Activated CD4-positive, alpha-beta T cell treated with anti-CD3 and anti-CD28 coated beads, Interleukin-2, amount 50 U/mL, for 16 hours (primary cell): ENCODE measurements at regions not wholly inside any gene's neighbourhood (a gene's known extent, or its start where the extent isn't known, plus 50 kb on each side); places are given as distances from the start of the nearest gene placed in this dataset.
A peak's percentile ranks its signal among the peaks of the same experiment; 100 is the strongest.

Source experiments
- DNase-seq: peaks from one replicate; pipeline ENCODE4 v3.0.0-alpha.2; 2020

DNA sequence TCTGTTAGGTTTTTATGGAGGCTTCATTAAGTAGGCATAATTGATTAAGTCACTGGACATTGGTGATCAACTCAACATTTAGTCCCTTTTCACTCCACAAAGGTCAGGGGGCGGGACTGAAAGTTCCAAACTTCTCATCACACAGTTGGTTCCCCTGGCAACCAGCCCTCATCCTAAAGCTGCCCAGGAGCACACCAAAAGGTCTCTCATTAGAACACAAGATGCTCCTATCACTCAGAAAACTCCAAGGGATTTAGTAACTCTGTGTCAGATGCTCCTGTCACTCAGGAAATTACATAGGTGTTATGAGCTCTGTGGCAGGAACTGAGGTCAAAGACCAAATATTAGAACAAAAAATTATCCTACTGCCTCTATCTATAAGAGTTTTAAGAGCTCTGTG, 321.5 kb downstream of the OTOL1 start:
- no peak for DNase-seq

DNA sequence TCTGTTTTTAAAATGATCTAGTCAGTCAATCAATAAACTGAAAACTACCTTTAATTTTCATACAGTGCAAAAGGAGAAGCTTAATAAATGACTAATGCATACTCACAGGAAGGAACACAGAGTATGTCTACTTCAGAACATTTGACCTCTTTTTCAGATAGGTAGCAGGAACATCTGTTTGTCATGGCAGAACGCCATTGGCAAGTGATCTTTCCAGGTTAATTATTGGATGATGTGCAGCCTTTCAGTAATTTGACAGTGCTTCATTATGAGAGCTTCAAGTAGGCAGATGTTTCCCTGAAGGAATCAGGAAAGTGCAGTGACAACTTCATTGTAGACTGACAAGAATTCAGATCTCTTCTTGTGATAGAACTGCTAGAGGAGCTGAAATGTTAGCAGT, 325.0 kb downstream of the OTOL1 start:
- no peak for DNase-seq

DNA sequence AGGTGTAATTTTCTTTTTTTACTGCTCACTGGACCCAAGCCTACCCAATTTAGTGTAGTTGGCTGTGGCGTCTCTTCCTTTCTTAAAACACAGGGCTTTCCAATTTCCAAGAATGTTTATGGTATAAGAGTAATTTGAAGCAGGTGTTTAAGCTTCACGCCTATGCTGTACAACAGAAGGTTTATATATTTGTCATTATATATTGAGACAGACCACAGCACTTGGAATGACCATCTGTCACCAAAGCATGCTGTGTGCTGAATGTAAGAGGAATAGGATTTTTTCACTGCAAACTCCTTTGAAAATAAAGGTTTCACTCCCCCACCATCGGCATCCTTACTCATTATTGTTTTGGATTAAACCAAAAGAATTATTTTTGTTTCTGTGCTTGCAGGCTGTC, 325.7 kb downstream of the OTOL1 start:
- DNase-seq, result no peak

DNA sequence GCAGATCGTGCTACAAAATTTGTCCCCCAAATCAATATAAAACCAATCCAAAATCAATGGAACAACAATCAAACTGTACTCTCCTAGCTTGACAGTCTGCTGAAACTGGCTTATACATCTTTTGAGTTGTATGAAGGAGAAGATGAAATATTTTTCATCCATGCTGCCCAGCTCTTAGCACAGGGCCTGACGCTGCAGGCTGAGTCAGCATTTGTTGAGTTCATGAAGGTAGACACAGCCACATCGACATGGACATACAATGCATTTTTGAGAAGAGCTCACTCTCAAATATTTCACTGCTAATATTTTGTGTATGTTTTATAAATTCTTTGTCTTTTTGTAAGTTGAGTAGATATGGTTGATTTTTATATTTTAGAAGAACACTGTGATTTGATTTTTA, 327.3 kb downstream of the OTOL1 start:
- no peak for DNase-seq

DNA sequence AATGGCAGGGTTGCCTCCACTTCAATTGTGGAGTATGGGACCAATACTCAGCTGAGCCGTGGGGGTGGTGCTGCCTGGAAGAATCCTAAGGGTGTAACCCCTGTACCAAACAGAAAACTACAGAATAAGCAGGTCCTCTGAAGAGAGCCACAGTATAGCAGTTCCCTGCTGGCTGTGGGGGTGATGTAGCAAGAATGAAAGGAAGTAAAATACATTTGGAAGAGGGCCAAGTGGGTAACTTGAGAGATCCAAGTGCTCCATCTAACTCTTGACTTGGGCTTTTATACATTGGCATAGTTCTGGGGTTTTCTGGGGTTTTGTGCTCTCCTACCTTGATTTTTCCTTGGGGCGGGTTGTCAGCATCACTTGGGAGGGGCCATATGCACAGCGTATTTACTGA, 341.4 kb downstream of the OTOL1 start:
- no peak for DNase-seq

DNA sequence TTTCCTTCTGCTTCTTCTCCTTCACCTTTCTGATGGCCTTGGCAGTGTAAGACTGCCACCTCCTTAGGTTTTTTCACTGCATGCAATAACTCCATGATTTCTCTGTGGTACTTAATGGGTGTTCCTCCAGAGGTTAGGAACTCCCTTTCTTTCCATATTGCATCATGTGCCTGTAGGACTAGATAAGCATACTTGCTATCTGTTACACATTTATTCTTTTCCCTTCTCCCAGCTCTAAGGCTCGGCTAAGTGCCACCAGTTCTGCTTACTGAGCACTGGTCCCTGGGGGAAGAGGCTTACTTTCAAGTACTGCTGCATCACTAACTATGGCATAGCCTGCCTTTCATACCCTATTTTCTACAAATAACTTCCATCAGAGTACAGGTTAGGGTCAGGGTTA, 351.8 kb downstream of the OTOL1 start:
- DNase-seq, result no peak

DNA sequence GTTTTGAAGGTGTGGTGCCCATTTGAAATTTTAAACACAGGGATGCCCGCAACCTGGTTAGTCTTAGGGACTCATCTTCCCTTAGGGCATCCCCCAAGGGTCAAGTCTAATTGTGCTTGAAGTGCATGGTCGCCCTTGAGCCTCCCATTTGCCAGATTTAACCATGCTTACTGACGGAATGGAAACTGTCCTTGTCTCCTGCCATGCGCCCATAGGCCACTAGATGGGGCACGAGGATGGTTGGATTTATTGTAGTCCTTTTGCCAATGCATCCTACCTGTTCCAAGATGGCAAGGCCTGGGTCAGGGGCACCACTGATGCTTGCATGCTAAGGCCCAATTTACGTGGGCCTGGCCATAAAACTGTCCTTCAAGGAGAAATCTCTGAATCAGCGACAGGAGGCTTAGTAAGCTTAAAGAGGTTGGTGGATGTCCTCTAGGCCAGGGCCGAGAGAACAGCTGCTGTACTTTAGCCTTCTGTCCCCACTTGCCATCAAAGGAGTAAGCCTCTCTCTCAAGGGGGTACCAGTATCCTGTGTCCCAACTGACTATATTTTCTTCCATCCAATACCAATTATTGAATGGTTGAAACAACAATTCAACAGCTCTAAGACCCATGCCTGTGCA, 355.4 kb downstream of the OTOL1 start:
- peak; percentile 41 for DNase-seq

DNA sequence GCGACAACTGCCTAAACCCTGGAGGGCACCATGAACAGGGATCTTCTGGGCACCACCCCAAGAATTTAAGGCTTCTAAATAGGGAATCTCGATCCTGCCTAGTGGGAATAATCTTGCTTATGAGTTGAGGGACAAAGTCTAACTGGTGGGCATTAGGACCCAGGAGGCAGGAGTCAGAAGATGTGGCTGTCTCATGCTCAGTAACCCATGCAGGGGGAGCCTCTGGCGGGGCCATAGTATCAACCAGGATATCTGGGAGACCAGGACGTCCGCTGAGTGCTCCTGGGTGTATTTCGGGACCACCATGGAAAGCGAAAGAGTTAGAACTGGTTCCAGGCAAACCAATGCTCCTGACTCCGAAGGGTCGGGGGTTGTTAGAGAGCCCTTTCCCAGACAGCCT, 356.1 kb downstream of the OTOL1 start:
- no peak for DNase-seq

DNA sequence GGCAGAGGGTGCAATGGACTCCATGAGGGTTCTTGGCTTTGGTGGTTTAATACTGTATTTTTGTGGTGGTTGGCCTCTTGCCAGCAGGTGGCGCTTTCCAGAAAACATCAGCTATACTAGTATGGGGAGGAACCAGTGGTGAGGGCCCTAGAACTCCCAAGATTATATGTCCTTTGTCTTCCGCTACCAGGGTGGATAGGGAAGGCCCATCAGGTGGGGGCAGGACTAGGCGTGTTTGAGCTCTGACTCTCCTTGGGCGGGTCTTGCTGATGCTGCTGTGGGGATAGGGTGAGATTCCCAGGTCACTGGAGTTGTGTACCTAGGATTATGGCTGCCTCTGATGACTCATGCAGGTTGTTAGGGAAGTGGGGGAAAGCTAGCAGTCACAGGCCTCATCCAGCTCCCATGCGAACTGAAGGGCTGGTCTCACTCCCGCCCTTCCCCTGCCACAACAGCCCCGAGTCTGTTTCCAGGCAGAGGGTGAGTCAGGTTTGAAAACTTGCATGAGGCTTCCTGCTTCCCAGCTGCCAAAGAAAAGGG, 357.7 kb downstream of the OTOL1 start:
- DNase-seq, result peak; percentile 14

DNA sequence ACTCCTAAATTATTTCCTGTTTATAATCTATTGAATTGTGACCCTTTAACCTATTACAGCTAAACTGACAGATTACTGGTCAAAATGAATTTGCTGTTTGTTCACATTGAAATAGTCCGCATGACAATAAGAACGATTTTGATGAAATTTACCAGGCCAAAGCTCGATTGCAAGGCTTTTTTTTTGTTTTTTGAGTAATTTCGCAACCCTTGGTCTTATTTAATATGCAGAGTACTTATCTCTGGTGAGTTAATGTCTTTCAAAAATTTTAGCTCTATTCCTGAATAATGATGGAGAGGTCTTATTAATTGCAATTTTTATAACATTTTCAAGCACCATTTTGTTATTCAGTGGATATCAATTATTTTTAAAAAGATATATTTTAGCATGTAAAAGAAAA, 362.4 kb downstream of the OTOL1 start:
- DNase-seq, result no peak

DNA sequence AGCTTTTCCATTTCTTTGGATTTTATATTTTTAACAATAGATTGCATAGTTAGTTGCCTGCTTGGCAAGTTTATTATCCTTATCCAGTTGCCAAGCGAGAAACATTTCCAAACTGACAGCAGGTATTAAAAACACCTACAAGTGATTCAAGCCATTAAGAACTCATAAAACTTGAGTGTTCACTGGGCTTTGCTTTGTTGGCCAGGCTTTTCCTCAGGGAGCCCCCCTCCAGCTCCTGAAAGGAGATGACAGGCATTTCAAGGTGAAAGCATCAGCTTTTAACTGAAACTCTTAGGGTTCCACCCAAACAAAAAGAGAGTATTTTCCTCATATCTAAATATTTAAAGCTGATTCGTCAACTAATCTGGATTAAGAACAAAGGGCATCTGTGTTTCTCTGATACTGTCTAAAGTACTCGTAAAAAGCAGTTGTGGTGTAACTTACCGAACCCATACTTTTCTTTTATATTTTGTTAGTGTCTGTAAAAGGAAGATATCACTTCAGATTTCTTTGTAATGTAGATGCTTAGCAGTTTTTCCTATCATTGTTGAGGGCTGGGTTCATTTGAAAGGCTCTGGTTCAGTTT, 363.4 kb downstream of the OTOL1 start:
- no peak for DNase-seq

DNA sequence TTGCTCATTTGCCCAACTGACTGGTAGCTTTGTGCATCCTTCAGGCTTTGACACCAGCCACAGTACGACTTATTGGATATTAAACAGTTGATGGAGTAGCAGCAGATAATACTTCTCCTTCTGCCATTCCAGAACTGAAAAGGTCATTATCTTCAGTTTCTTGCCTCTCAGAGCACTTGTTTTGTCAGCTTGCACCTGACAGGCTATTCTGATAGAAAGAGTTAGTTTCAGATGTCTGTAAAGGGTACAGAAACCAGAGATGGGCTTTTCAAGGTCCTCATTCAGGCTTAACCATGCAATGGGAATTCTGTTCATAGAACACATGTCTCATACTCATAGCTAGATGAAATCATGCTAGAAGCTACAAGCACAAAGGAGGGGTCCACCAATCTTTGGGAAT, 367.2 kb downstream of the OTOL1 start:
- DNase-seq, result no peak

DNA sequence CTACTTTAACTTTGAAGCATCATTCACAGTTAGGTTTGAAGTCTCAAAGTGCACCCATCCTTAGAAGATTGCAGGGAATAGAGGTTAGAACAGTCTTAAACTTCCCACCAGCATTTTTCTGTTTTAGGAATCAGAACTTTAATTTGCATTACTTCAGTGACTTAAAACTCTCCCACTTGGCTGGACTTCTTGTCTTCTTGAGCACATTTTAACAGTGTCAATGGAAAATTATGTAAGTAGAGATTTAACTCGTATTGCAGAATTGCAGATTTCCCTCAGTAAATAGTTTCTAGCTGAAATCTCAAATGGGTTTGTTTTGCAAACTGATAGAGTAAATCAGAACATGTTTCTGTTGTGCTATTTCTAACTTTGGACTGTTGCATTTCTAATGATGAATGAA, 369.6 kb downstream of the OTOL1 start:
- no peak for DNase-seq

DNA sequence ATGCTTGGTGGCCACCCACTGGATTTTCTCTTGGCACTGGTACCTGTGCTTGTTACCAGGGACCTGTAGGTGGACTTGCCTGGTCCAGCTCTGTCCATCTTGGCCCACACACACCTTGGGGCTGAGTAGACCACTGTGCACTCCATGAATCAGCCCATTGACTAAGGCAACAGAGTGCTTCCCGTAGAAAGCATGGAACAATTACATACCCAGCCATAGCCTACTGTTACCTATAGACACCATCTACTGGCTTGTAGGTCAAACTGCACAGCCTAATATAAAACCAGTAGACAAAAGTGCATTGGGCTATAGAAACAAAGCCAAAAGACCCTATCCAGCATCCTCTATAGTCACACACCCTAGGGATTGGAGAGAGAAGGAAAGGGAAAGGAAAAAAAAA, 378.9 kb downstream of the OTOL1 start:
- DNase-seq, result no peak

DNA sequence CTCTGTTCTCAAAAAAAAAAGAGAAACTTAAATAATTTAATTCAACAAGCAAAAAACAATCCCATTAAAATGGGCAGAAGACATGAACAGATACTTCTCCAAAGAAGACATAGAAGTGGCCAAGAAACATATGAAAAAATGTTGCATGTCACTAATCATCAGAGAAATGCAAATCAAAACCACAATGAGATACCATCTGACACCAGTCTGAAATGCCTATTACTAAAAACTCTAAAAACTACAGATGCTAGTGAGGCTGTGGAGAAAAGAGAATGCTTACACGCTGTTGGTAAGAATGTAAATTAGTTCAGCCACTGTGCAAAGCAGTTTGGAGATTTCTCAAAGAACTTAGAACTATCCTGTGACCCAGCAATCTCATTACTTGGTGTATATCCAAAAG, 382.9 kb downstream of the OTOL1 start:
- no peak for DNase-seq

DNA sequence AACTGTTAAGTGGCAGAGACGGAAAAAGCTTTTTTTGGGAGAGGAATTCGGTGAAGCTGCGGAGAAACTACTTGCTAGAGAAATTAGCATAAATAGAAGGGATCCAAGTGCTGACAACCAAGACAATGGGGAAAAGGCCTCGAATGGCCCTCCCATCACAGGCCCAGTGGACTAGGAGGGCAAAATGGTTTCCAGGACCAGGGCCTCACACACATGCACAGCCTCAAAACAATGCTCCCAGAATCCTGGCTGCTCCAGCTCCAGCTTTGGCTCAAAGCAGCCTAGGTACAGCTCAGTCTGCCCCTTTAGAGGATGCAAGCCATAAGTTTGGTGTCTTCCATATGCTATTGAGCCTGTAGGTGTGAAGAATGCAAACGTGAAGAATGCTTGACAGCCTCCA, 388.2 kb downstream of the OTOL1 start:
- no peak for DNase-seq

DNA sequence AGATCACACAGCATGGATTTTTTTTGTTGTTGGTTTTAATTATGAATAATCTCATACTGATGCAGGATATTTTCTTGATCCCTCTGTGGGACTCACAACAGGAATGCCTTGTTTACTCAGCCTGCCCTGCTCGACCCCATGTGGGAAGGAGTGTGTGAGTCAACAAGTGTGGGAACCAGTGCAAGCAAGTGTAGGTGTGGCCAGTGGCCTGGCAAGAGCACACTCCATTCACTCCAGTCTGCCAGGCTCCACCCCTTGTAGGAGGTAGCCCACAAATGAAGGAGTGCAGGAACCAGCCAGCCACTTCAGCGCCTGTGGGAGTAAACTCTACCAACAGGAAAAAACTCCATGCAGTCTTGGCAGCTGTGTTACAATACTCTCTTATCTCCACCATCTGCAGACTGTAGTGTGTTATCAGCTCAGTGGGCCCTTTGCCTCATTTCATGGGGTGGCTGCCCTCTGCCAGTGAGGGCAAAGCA, 393.6 kb downstream of the OTOL1 start:
- DNase-seq, result no peak

DNA sequence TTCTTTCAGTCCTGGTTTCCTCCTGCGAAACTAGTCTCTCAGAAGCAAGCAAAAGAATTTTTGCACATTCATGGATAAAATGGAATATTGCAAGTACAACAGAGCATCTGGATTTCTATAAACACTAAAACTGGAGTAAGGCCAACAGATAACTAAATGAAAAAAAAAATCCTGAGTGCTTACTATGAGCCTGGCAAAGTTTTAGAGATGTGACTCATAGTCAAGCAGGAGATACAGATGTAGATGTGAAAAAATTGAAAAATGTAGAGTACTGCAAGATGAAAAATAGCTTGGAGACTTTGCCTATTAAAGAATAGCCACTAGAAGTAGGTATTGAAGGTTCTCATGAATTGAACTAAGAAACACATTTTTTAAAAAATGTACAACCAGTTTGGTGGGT, 397.4 kb downstream of the OTOL1 start:
- DNase-seq, result no peak

DNA sequence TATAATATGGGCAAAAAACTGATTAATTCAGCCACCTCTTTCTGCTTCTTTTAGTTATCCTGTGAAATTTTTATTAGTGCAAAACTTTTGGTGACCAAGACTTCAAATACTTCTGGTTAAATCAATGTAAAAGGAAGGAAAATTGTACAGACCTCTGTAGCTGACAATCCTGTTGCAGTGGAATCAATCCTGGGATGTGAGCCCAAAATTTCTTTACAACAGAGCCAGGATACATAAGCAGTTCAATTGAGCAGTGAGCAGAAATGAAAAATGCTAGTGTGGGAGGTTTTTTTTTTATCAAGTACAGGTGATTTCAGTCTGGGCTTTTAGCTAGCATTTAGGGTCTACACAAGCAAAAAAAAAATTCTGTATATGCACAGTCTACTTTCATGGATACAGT, 398.0 kb downstream of the OTOL1 start:
- no peak for DNase-seq

DNA sequence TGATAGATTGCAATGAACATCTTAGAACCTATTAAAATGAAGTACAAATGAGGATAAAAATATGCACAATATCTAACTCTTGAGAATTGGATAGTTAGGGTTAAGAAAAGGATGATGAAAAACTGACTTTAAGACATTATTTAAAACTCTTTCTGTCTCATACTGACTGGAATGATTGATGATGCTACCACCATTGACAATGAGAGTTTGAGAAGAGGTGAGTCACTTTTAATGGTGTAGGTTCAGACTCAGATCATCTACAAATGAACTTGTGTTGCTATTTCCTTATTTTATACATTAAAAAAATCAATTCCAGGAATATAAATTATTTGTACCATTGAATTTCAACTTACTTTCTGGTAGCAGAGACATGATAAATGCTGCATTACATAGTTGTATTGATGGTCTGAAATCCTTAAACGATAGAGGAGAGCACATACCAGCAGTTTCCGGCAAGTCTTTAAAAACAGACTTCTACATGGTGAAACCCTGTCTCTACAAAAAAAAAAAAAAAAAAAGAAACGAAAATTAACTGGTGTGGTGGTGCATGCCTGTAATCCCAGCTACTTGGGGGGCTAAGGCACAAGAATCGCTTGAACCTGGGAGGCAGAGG, 409.0 kb downstream of the OTOL1 start:
- DNase-seq, result no peak

DNA sequence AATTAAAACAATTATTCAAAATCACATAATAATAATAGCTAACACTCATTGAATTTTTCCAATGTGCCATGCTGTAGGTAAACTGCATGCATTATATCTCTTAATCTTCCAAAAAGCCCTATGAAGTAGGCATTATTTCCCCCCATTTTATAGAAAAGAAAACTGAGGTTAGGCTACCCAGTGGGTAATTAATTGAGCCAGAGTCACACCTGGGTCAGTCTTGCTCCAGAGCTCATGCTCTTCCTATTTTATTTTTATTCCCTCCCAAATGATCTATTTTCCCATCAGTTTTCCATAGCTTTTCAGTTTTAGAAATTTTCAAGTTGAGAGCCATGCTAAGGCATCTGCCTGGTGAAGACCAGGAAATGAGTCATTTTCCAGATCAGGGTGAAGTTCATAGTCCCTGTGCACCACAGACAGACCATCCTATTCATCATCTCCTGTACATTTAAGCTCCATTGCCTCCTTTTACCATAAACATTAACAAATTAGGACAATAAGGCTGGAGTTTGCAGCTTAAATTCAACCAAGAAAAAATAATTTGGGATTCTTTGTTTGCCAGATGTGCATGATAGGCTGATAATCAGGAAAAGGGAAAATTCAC, 417.3 kb downstream of the OTOL1 start:
- no peak for DNase-seq

DNA sequence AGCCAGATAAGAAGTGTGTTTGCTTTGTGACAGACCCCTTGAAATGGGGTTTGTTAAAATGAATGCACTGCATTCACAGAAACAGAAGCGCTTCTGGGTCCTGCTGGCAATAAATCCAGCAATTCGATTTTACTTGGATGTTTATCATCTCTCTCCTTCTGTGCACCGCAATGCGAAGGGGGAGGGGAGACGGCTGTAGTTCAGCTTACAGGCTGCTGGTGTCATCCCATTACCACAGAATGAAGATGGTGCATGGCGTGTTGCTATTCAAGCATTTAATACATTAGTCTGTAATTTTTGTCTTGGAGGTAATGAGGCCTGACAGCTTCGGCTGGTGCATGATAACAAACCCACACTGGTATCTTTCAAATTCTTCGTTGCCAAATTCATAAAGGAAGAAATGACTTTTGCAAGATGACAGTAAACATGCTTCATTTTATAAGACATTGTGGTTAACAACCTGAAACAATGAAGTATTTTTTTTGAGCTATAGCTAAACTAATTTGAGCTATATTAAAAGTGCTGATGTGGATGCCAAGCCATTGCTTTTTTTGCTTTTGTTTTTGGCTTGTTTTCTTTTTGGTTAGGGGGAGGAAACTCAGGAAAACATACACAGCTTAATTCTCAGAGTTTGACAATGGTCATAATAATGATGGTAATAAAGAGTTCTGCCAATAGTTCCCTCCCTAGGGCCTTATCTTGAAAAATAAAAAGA, 418.3 kb downstream of the OTOL1 start:
- DNase-seq, result no peak

DNA sequence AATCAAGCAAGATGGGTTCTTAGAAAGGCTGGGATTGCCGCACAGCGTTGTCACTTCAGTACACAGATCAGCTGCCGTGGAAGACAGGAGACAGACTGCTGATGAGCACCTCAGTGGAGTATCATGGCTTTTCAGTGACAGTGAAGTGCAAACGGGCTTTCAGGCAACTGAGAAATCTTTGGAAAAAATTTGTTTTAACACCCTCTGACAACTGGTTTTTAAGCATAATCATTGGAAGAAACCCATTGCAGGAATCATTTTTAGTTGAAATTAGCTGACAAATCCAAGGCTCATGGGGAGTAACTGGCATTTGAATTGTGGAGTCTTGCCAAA, 418.8 kb downstream of the OTOL1 start:
- DNase-seq, result no peak

DNA sequence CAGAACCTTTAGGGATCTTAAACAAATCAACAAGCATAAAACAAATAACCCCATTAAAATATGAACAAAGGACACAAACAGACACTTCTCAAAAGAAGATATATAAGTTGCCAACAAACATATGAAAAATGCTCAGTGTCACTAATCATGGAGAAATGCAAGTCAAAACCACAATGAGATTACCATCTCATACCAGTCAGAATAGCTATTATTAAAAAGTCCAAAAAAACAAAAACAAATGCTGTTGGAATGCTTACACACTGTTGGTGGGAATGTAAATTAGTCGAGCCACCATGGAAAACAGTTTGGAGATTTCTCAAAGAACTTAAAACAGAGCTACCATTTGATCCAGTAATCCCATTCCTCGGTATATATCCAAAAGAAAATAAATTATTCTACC, 423.6 kb downstream of the OTOL1 start:
- DNase-seq, result no peak
